ENCODE measurements at regions not wholly inside any gene's neighbourhood (a gene's known extent, or its start where the extent isn't known, plus 50 kb on each side); places are given as distances from the start of the nearest gene placed in this dataset.

DNA sequence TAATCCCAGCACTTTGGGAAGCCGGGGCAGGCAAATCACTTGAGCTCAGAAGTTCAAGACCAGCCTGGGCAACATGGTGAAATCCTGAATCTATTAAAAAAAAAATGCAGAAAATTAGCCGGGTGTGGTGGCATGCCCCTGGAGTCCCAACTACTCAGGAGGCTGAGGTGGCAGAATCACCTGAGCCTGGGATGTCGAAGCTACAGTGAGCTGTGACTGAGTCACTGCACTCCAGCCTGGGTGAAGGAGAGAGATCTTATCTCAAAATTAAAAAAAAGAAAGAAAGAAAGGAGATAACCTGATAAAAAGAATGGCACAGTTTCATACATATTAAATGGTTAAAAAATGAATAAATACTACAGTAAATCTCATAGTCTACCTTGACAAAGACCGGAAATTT, 123.6 kb upstream of the TNFAIP3 start:
- DNase-seq (ENCODE audit: low read depth, low spot score), result no peak
- TF ChIP-seq FOXP2 (optimal IDR thresholded peaks at IDR 0.05; ENCODE audit: control extremely low read depth, extremely low read length, insufficient read depth), result no peak
- no peak for TF ChIP-seq POLR2AphosphoS5 (IDR thresholded peaks at IDR 0.05; ENCODE audit: borderline replicate concordance, low read depth, low read length)
- TF ChIP-seq EZH2 (IDR thresholded peaks at IDR 0.05), result no peak
- H3K9ac ChIP-seq (ENCODE audit: insufficient read length), result no peak overlapping the region

DNA sequence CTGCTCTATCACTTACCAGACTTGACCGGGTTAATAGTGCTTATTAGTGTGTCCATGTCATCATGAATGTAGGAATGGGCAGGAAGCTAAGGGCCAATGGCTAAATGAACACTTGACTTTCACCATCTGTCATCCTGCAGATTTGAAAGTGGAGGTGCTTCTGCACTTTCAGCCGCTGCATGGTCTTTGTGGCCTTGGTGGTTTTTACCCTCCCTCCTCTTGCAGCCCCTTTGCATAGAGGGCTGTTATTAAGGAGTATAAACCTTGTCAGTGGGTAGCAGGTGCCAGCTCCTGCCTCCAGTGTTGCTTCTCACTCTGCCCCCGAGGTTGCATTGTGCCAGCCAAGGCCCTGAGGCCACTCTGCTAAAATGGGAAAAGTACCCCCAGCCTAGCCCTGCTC, 122.2 kb upstream of the TNFAIP3 start:
- Histone ChIP-seq H3K4me3 (no peak overlapping the region), H3K9ac (ENCODE audit: insufficient read length) (no peak overlapping the region), H3K9me3 (ENCODE audit: low read depth, low read length) (no peaks in the 10 kb centered on the region), H3K36me3 (ENCODE audit: insufficient read depth, low read length) (no peaks in the 10 kb centered on the region), H3K27ac (no peak overlapping the region)
- no peak for DNase-seq (ENCODE audit: low read depth, low spot score)
- TF ChIP-seq EZH2 (IDR thresholded peaks at IDR 0.05) (no peak), POLR2AphosphoS5 (IDR thresholded peaks at IDR 0.05; ENCODE audit: borderline replicate concordance, low read depth, low read length) (no peak), FOXP2 (optimal IDR thresholded peaks at IDR 0.05; ENCODE audit: control extremely low read depth, extremely low read length, insufficient read depth) (no peak)

More for the DNA sequence above, 123.6 kb upstream of the TNFAIP3 start:
- H3K36me3 ChIP-seq (ENCODE audit: insufficient read depth, low read length), result no peaks in the 10 kb centered on the region
- no peak overlapping the region for H3K4me3 ChIP-seq
- H3K27ac ChIP-seq, result no peak overlapping the region
- no peaks in the 10 kb centered on the region for H3K9me3 ChIP-seq (ENCODE audit: low read depth, low read length)

DNA sequence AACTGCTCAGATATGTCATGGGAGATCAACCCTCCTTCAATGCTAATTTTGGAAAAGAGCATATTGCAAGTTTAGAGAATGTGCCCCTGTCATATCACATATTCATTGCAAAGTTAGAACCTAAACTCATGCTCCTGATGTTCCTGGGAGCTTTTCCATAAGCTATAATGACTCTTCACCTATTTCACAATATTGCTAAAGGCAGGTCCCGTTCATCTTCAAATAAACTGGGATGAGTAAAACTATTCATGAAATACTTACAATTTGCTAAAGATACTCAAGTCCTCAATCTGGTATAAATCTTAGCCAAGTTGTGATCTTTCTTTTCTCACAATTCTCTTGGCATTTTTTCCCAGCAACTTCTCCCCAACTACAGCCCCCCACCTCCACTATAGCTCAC, 121.7 kb upstream of the TNFAIP3 start:
- Histone ChIP-seq H3K9ac (ENCODE audit: insufficient read length) (no peak overlapping the region), H3K36me3 (ENCODE audit: insufficient read depth, low read length) (no peaks in the 10 kb centered on the region), H3K9me3 (ENCODE audit: low read depth, low read length) (no peaks in the 10 kb centered on the region), H3K27ac (no peak overlapping the region), H3K4me3 (no peak overlapping the region)
- TF ChIP-seq EZH2 (IDR thresholded peaks at IDR 0.05), result no peak
- TF ChIP-seq FOXP2 (optimal IDR thresholded peaks at IDR 0.05; ENCODE audit: control extremely low read depth, extremely low read length, insufficient read depth), result no peak
- TF ChIP-seq POLR2AphosphoS5 (IDR thresholded peaks at IDR 0.05; ENCODE audit: borderline replicate concordance, low read depth, low read length), result no peak
- no peak for DNase-seq (ENCODE audit: low read depth, low spot score)

DNA sequence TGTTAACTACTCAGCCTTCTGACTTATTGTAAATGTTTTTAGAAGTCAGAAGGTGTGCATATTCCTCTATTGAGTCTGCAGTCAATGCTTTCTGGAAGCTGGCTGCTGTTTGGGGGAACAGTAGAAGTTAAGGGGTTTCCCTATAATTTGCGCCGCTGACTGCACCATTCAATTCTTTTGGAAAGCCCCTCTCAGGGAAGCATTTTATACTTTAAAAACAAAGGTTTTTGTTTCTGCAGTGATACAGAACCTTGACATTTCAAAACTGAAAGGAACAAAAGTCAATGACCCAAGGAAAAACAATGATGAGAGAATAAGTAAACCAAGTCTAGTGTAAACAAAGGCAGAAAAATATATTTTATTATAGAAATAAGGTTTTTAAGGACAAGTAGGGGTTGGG, 120.8 kb upstream of the TNFAIP3 start:
- TF ChIP-seq POLR2AphosphoS5 (IDR thresholded peaks at IDR 0.05; ENCODE audit: borderline replicate concordance, low read depth, low read length) (no peak), EZH2 (IDR thresholded peaks at IDR 0.05) (no peak), FOXP2 (optimal IDR thresholded peaks at IDR 0.05; ENCODE audit: control extremely low read depth, extremely low read length, insufficient read depth) (no peak)
- no peak overlapping the region for H3K4me3 ChIP-seq
- no peak overlapping the region for H3K9ac ChIP-seq (ENCODE audit: insufficient read length)
- no peaks in the 10 kb centered on the region for H3K9me3 ChIP-seq (ENCODE audit: low read depth, low read length)
- no peak overlapping the region for H3K27ac ChIP-seq
- no peaks in the 10 kb centered on the region for H3K36me3 ChIP-seq (ENCODE audit: insufficient read depth, low read length)
- no peak for DNase-seq (ENCODE audit: low read depth, low spot score)

DNA sequence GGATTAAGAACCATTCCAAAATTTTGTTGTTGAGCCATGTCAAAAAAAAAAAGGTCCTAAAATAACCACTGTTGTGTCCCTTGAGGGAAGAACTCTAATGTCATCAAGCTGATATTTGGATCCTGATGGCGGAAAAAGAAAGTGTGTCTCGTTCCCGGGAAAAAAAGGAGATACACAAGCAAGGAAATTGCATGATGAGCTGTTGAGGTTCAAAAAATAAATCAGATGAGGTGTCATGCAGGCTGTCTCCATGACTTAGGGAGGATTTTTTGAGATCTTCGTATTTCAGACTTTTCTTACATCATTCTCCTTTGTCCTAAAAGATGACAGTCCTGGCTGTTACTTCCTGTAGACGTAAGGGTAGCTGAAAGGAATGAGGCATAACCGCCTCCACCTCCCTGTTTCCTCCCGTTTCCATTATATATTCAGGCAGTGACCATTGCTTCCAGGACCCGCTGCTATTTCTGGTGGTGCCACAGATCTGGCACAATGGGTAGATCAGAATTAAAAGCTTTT, 117.3 kb upstream of the TNFAIP3 start:
- no peak for DNase-seq (ENCODE audit: low read depth, low spot score)
- Histone ChIP-seq H3K36me3 (ENCODE audit: insufficient read depth, low read length) (no peaks in the 10 kb centered on the region), H3K27ac (no peak overlapping the region), H3K9me3 (ENCODE audit: low read depth, low read length) (no peaks in the 10 kb centered on the region), H3K4me3 (no peak overlapping the region), H3K9ac (ENCODE audit: insufficient read length) (no peak overlapping the region)
- TF ChIP-seq EZH2 (IDR thresholded peaks at IDR 0.05), result no peak
- TF ChIP-seq POLR2AphosphoS5 (IDR thresholded peaks at IDR 0.05; ENCODE audit: borderline replicate concordance, low read depth, low read length), result no peak
- no peak for TF ChIP-seq FOXP2 (optimal IDR thresholded peaks at IDR 0.05; ENCODE audit: control extremely low read depth, extremely low read length, insufficient read depth)

DNA sequence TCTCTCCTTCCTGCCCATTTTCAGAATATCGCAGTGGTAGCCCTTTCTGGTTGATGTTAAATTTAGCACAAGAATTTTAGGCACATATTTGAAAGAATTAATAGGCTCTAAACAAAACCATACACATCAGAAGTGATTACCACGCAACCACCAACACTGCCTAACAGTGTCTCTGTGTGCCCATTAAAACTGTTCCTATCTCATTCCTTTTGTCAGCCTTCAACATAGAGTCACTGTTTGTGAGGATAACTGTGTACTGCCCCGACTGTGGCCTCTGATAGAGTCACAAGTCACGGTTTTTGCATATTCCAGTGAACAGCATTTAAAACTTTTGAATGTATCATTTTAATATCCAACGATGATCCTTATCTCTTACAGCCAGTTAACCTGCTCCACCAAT, 116.8 kb upstream of the TNFAIP3 start:
- no peak for DNase-seq (ENCODE audit: low read depth, low spot score)
- Histone ChIP-seq H3K36me3 (ENCODE audit: insufficient read depth, low read length) (no peaks in the 10 kb centered on the region), H3K9me3 (ENCODE audit: low read depth, low read length) (no peaks in the 10 kb centered on the region), H3K9ac (ENCODE audit: insufficient read length) (no peak overlapping the region), H3K4me3 (no peak overlapping the region), H3K27ac (no peak overlapping the region)
- no peak for TF ChIP-seq FOXP2 (optimal IDR thresholded peaks at IDR 0.05; ENCODE audit: control extremely low read depth, extremely low read length, insufficient read depth)
- no peak for TF ChIP-seq POLR2AphosphoS5 (IDR thresholded peaks at IDR 0.05; ENCODE audit: borderline replicate concordance, low read depth, low read length)
- TF ChIP-seq EZH2 (IDR thresholded peaks at IDR 0.05), result no peak

DNA sequence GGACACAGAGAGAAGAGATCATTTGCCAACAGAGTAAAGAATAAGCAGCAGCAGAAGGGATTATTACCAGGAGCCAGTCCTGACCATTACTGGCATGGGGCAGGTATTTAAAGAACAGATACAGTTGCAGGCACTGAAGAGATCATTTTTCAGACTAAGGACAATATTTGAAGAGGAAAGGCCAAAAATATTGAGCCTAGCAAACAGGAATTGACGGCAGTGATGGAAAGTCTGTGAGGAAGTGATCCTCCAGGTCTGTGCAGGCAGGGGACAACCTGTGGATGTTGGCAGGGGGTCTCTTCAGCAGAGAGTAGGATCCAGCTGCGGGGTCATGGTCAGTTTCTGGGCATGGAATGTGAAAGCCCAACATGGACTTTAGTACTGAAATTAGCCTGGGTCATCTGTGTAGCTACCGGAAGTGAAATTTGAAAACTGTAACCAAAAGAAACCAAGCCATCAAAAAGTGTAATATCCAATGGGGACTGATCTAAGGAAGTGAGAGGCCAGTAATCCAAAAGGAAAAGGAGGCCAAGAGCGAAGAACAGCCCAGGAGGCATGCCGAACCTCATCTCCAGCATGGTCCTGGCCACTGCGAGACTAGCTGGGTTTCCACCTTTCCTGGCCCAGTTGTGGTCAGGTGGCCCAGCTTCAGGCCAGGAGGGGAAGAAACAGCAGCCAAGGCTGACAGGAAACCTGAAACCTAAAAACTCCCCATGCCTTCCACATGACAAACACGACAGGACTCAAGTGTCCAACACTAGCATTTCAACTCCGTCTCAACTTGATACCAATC, 115.1 kb upstream of the TNFAIP3 start:
- TF ChIP-seq FOXP2 (optimal IDR thresholded peaks at IDR 0.05; ENCODE audit: control extremely low read depth, extremely low read length, insufficient read depth), result no peak
- no peak for TF ChIP-seq EZH2 (IDR thresholded peaks at IDR 0.05)
- no peak for TF ChIP-seq POLR2AphosphoS5 (IDR thresholded peaks at IDR 0.05; ENCODE audit: borderline replicate concordance, low read depth, low read length)
- no peaks in the 10 kb centered on the region for H3K9me3 ChIP-seq (ENCODE audit: low read depth, low read length)
- H3K9ac ChIP-seq (ENCODE audit: insufficient read length), result no peak overlapping the region
- no peak for DNase-seq (ENCODE audit: low read depth, low spot score)
- H3K36me3 ChIP-seq (ENCODE audit: insufficient read depth, low read length), result no peaks in the 10 kb centered on the region
- no peak overlapping the region for H3K27ac ChIP-seq
- H3K4me3 ChIP-seq, result no peak overlapping the region

DNA sequence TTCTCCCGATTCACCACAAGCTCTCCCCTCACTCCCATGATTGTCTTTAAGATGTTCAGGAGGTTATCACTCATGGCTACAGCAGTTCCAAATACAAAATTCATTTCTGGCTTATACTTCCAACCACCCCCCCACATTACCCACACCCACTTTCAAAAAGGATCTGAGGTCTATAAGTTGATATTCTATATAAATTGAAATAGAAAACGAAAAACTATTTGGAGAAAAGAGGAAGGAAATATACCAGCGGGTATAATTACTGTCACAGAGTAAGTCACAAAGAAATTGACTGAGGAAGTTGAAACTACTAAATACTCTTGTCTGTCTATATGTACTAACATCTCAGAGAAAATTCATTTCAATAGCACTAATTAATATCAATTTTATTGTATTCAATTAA, 112.7 kb upstream of the TNFAIP3 start:
- H3K27ac ChIP-seq, result no peak overlapping the region
- no peak overlapping the region for H3K9ac ChIP-seq (ENCODE audit: insufficient read length)

More for the DNA sequence above, 112.7 kb upstream of the TNFAIP3 start:
- Histone ChIP-seq H3K9me3 (ENCODE audit: low read depth, low read length) (no peaks in the 10 kb centered on the region), H3K36me3 (ENCODE audit: insufficient read depth, low read length) (no peaks in the 10 kb centered on the region), H3K4me3 (no peak overlapping the region)
- no peak for DNase-seq (ENCODE audit: low read depth, low spot score)
- TF ChIP-seq EZH2 (IDR thresholded peaks at IDR 0.05), result no peak
- TF ChIP-seq FOXP2 (optimal IDR thresholded peaks at IDR 0.05; ENCODE audit: control extremely low read depth, extremely low read length, insufficient read depth), result no peak
- TF ChIP-seq POLR2AphosphoS5 (IDR thresholded peaks at IDR 0.05; ENCODE audit: borderline replicate concordance, low read depth, low read length), result no peak
